Astrocyte (in vitro differentiated cells and primary cell): ENCODE measurements at regions not wholly inside any gene's neighbourhood (a gene's known extent, or its start where the extent isn't known, plus 50 kb on each side); places are given as distances from the start of the nearest gene placed in this dataset.

Experiments used
- EZH2 ChIP-seq: IDR thresholded peaks from 2 replicates; pipeline ENCODE4 v1.6.1; 2012; ENCODE audit warnings: mild to moderate bottlenecking, low read length, inconsistent platforms; ENCODE audit not compliant: insufficient read depth
- TF ChIP-seq, protein P1 (sequence below): IDR thresholded peaks from 2 replicates; pipeline ENCODE4 v1.5.1; 2011; ENCODE audit warnings: low read depth, mild to moderate bottlenecking, inconsistent platforms, low read length, moderate library complexity; ENCODE audit not compliant: insufficient read depth

DNA sequence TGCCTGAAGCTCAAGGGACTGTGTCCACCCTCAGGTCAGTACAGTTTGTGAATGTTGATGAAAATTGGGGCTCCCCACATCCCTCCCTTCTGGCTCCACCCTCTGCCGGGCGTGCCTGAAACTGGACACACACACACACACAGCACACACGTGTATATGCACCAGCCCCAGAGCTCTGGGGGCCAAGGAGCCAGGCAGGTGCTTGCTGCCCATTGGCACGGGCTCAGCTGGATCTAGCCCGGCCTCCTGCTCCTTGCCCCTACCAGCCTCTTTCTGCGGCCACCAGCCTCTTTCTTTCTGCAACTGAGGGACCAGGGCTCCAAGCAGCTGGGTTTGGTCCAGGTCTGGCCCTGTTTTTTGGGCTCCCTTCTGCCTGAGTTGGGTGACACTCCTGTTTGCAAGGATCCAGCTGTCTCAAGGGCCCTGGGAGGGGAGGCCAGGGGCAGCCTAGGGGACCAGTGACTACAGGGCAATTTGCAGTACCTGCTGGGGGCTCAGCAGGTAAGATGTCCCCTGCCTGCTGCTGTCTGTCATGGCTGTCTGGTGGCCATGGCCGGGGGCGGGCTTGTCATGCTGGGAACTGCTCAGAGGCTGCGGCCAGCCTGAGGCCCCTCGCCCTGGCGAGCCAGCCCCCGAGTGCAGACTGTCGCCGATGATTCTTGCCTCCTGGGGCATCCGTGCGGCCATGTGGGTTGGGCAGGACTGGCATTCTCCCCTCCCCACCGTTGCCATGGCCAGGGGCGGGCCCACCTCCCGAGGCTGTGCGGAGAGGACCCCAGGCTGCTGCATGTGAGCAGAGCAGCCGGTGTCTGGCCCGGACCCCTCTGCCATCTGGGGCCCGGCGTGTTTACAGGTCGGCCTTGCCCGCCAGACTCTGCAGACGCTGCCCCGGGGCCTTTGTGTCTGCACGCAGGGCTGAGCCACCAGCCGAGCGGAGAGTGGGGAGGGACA lies 51.5 kb upstream of the PPARA start:
- TF ChIP-seq, protein P1, sequence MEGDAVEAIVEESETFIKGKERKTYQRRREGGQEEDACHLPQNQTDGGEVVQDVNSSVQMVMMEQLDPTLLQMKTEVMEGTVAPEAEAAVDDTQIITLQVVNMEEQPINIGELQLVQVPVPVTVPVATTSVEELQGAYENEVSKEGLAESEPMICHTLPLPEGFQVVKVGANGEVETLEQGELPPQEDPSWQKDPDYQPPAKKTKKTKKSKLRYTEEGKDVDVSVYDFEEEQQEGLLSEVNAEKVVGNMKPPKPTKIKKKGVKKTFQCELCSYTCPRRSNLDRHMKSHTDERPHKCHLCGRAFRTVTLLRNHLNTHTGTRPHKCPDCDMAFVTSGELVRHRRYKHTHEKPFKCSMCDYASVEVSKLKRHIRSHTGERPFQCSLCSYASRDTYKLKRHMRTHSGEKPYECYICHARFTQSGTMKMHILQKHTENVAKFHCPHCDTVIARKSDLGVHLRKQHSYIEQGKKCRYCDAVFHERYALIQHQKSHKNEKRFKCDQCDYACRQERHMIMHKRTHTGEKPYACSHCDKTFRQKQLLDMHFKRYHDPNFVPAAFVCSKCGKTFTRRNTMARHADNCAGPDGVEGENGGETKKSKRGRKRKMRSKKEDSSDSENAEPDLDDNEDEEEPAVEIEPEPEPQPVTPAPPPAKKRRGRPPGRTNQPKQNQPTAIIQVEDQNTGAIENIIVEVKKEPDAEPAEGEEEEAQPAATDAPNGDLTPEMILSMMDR = no peak
- TF ChIP-seq EZH2 = no peak
